SU-DHL-6 (cell line): ENCODE measurements at regions not wholly inside any gene's neighbourhood (a gene's known extent, or its start where the extent isn't known, plus 50 kb on each side); places are given as distances from the start of the nearest gene placed in this dataset.

Experiments
- H2AFZ ChIP-seq: fragments of 200-600 bp; sonication (generic); 2 replicates; pipeline ENCODE4 v1.6.1; 2014; ENCODE audit warnings: low read depth, mild to moderate bottlenecking, moderate library complexity, mixed read lengths, antibody characterized with exemption, low read length; ENCODE audit not compliant: severe bottlenecking
- H3F3A ChIP-seq: fragments of 200-600 bp; shearing (Covaris generic); 2 replicates; pipeline ENCODE4 v1.6.0; 2016; ENCODE audit warnings: antibody characterized with exemption, mild to moderate bottlenecking; ENCODE audit not compliant: insufficient read depth
- H3K27ac ChIP-seq: fragments of 200-600 bp; sonication (generic); 2 replicates; pipeline ENCODE4 v1.5.1; 2016; ENCODE audit warnings: low read depth, mild to moderate bottlenecking, low read length, moderate library complexity, mixed read lengths
- H3K27me3 ChIP-seq: fragments of 200-600 bp; sonication (generic), shearing (Covaris generic); 2 replicates; pipeline ENCODE4 v1.6.0; 2014; ENCODE audit warnings: mild to moderate bottlenecking, low read length
- H3K36me3 ChIP-seq: fragments of 200-600 bp; sonication (generic); 2 replicates; pipeline ENCODE4 v1.6.1; 2014; ENCODE audit warnings: mild to moderate bottlenecking, low read length, mixed read lengths
- H3K4me2 ChIP-seq: fragments of 300-600, 200-600 bp; shearing (Covaris generic), sonication (generic); 2 replicates; pipeline ENCODE4 v1.6.0; 2014; ENCODE audit warnings: low read length, low read depth, mild to moderate bottlenecking; ENCODE audit not compliant: poor library complexity, severe bottlenecking
- H3K4me3 ChIP-seq: fragments of 200-600 bp; sonication (generic); 2 replicates; pipeline ENCODE4 v1.5.1; 2014; ENCODE audit warnings: antibody characterized with exemption, low read length, mild to moderate bottlenecking, mixed read lengths; ENCODE audit not compliant: insufficient read depth, poor library complexity, severe bottlenecking
- H3K79me2 ChIP-seq: fragments of 200-600 bp; sonication (generic); 2 replicates; pipeline ENCODE4 v1.6.1; 2014; ENCODE audit warnings: mild to moderate bottlenecking, low read length, moderate library complexity; ENCODE audit not compliant: insufficient read depth
- H3K9ac ChIP-seq: fragments of 200-600 bp; sonication (generic); 2 replicates; pipeline ENCODE4 v1.7.0; 2014; ENCODE audit warnings: mild to moderate bottlenecking, low read length
- H3K9me2 ChIP-seq: fragments of 200-600 bp; sonication (generic); replicated peaks from 2 replicates; pipeline ENCODE4 v1.6.1; 2014; ENCODE audit warnings: low read length; ENCODE audit not compliant: insufficient read depth
- H3K9me3 ChIP-seq: fragments of 200-600 bp; sonication (generic); 2 replicates; pipeline ENCODE4 v1.6.1; 2014; ENCODE audit warnings: low read length, mixed read lengths; ENCODE audit not compliant: insufficient read depth
- H4K20me1 ChIP-seq: fragments of 200-600 bp; sonication (generic); 2 replicates; pipeline ENCODE4 v1.6.1; 2014; ENCODE audit warnings: low read depth, mild to moderate bottlenecking, antibody characterized with exemption, low read length, moderate library complexity, mixed read lengths
- CTCF ChIP-seq: fragments of 200-600 bp; sonication (generic); IDR thresholded peaks from one replicate; pipeline ENCODE4 v1.5.1; 2017; ENCODE audit warnings: antibody characterized with exemption, mild to moderate bottlenecking, low read length, moderate library complexity; ENCODE audit not compliant: insufficient read depth, poor library complexity, severe bottlenecking
- EZH2phosphoT487 ChIP-seq: fragments of 200-600 bp; sonication (generic), shearing (Covaris generic); conservative IDR thresholded peaks from 2 replicates; pipeline ENCODE4 v1.6.1; 2018; ENCODE audit warnings: mild to moderate bottlenecking, antibody characterized with exemption, low read length, moderate library complexity, mixed read lengths

- H4K20me1 ChIP-seq = no peaks in the 10 kb centered on the region
Observed at GRCh38 chr4:86483773-86484172, 110.3 kb upstream of the PTPN13 start.

GRCh38 chr4:86484241-86484640 lies 109.9 kb upstream of the PTPN13 start:
- no peaks in the 10 kb centered on the region for H3K36me3 ChIP-seq
- no peaks in the 10 kb centered on the region for H3K27me3 ChIP-seq
- H3K27ac ChIP-seq = no peak overlapping the region
- no peaks in the 10 kb centered on the region for H3F3A ChIP-seq
- H2AFZ ChIP-seq = no peak overlapping the region
- H3K79me2 ChIP-seq = no peaks in the 10 kb centered on the region
- no peaks in the 10 kb centered on the region for H4K20me1 ChIP-seq
- H3K9me2 ChIP-seq = no peaks in the 10 kb centered on the region
- H3K9me3 ChIP-seq = no peaks in the 10 kb centered on the region
- no peak overlapping the region for H3K4me2 ChIP-seq
- TF ChIP-seq EZH2phosphoT487 (no peak), CTCF (no peak)
- H3K4me3 ChIP-seq = no peak overlapping the region
- no peak overlapping the region for H3K9ac ChIP-seq

More at GRCh38 chr4:86483773-86484172, 110.3 kb upstream of the PTPN13 start:
- Histone ChIP-seq H3F3A (no peaks in the 10 kb centered on the region), H3K9me3 (no peaks in the 10 kb centered on the region), H3K27me3 (no peaks in the 10 kb centered on the region), H3K36me3 (no peaks in the 10 kb centered on the region), H3K4me2 (no peak overlapping the region), H3K27ac (no peak overlapping the region), H2AFZ (no peak overlapping the region), H3K9ac (no peak overlapping the region), H3K9me2 (no peaks in the 10 kb centered on the region), H3K79me2 (no peaks in the 10 kb centered on the region), H3K4me3 (no peak overlapping the region)
- no peak for TF ChIP-seq CTCF

- Histone ChIP-seq H3K27me3 (no peaks in the 10 kb centered on the region), H2AFZ (no peak overlapping the region), H3K9ac (no peak overlapping the region), H3K9me3 (no peaks in the 10 kb centered on the region), H3K4me2 (no peak overlapping the region), H3K79me2 (no peaks in the 10 kb centered on the region), H3K36me3 (no peaks in the 10 kb centered on the region), H3F3A (no peaks in the 10 kb centered on the region), H3K9me2 (no peaks in the 10 kb centered on the region), H3K4me3 (no peak overlapping the region), H4K20me1 (no peaks in the 10 kb centered on the region), H3K27ac (no peak overlapping the region)
- no peak for TF ChIP-seq EZH2phosphoT487
Observed at GRCh38 chr4:86487738-86488348, 106.3 kb upstream of the PTPN13 start.

GRCh38 chr4:86493460-86493859 lies 100.7 kb upstream of the PTPN13 start:
- H3K4me3 ChIP-seq = no peak overlapping the region
- H3K36me3 ChIP-seq = no peaks in the 10 kb centered on the region
- H3F3A ChIP-seq = no peaks in the 10 kb centered on the region
- H3K27ac ChIP-seq = no peak overlapping the region
- no peak for TF ChIP-seq EZH2phosphoT487
- no peak for TF ChIP-seq CTCF
- no peaks in the 10 kb centered on the region for H4K20me1 ChIP-seq
- no peaks in the 10 kb centered on the region for H3K9me3 ChIP-seq
- H3K9ac ChIP-seq = no peak overlapping the region
- H3K27me3 ChIP-seq = no peaks in the 10 kb centered on the region
- no peak overlapping the region for H2AFZ ChIP-seq
- no peak overlapping the region for H3K4me2 ChIP-seq
- no peaks in the 10 kb centered on the region for H3K9me2 ChIP-seq
- H3K79me2 ChIP-seq = no peaks in the 10 kb centered on the region
